OCI-LY1 (cell line): ENCODE measurements at regions not wholly inside any gene's neighbourhood (a gene's known extent, or its start where the extent isn't known, plus 50 kb on each side); places are given as distances from the start of the nearest gene placed in this dataset.

ENCODE experiments used
- EZH2 ChIP-seq: fragments of 200-600 bp; sonication (generic), shearing (Covaris generic); IDR thresholded peaks from 2 replicates; pipeline ENCODE4 v1.8.0; 2017; ENCODE audit warnings: borderline replicate concordance, mixed run types, mild to moderate bottlenecking, antibody characterized with exemption, low read length, moderate library complexity, mixed read lengths
- TF ChIP-seq, protein P1 (sequence below): fragments of 200-600 bp; sonication (generic), shearing (Covaris generic); IDR thresholded peaks from 2 replicates; pipeline ENCODE4 v1.5.1; 2017; ENCODE audit warnings: mild to moderate bottlenecking, antibody characterized with exemption, low read length, moderate library complexity, mixed read lengths

DNA sequence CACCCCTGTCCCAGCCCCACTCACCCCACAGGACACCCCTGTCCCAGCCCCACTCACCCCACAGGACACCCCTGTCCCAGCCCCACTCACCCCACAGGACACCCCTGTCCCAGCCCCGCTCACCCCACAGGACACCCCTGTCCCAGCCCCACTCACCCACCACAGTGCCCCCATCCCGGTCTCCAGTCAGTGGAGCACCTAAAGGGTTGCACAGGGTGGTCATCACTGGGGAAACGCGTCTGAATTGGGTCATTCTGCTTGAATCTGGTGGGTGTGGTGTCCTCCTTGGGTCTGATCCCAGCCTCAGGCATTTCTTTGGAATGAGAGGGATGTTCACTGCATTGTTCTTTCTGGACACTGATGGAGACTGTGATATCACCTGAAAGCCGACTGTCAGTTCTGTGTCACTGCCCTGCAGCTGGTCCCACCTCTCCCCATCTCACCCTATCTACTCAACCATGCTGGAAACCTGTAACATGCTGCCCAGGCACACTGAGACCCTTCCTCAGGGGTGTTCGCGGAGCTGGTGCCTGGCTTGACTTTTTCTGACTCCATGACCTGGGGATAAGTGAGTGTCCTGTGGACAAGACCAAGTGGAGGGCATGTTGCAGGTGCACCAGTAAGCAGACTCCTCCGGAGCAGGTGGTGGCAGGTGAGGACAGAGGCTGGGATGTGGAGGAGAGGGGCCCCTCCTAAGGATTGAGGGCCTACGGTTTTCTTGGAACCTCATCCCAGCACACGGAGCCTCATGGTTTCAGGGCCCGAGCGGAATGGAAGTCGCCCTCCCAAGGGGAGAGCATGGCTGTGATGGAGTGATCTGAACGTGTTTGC is 262.5 kb upstream of the PPP2R2D start:
- TF ChIP-seq, protein P1, sequence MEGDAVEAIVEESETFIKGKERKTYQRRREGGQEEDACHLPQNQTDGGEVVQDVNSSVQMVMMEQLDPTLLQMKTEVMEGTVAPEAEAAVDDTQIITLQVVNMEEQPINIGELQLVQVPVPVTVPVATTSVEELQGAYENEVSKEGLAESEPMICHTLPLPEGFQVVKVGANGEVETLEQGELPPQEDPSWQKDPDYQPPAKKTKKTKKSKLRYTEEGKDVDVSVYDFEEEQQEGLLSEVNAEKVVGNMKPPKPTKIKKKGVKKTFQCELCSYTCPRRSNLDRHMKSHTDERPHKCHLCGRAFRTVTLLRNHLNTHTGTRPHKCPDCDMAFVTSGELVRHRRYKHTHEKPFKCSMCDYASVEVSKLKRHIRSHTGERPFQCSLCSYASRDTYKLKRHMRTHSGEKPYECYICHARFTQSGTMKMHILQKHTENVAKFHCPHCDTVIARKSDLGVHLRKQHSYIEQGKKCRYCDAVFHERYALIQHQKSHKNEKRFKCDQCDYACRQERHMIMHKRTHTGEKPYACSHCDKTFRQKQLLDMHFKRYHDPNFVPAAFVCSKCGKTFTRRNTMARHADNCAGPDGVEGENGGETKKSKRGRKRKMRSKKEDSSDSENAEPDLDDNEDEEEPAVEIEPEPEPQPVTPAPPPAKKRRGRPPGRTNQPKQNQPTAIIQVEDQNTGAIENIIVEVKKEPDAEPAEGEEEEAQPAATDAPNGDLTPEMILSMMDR = no peak
- no peak for TF ChIP-seq EZH2
